Right atrium auricular region (tissue), 2 donors: ENCODE measurements at regions not wholly inside any gene's neighbourhood (a gene's known extent, or its start where the extent isn't known, plus 50 kb on each side); places are given as distances from the start of the nearest gene placed in this dataset.

ENCODE experiments used
- DNase-seq: peaks from one replicate; pipeline ENCODE4 v3.0.0-alpha.2; 2019; ENCODE audit warnings: low spot score
- H3K27ac ChIP-seq, 2 donors: fragments of 200-600 bp; sonication (generic); 1 replicate in 1 of 2; 2 replicates in 1 of 2; pipeline ENCODE4 v1.5.1; 2016 to 2019
- H3K27me3 ChIP-seq, 2 donors: fragments of 200-600 bp; sonication (generic); one replicate each; pipeline versions ENCODE4 v1.5.1 to v1.6.0; 2017 to 2019
- H3K36me3 ChIP-seq: fragments of 200-600 bp; sonication (generic); one replicate; pipeline ENCODE4 v1.5.1; 2016
- H3K4me1 ChIP-seq, 2 donors: fragments of 200-600 bp; sonication (generic); one replicate each; pipeline versions ENCODE4 v1.5.1 to v1.6.0; 2017 to 2019
- H3K4me3 ChIP-seq, 2 donors: fragments of 200-600 bp; sonication (generic); 1 replicate in 1 of 2; 2 replicates in 1 of 2; pipeline ENCODE4 v1.5.1; 2017 to 2019; ENCODE audit warnings: mild to moderate bottlenecking in 1 of 2, moderate library complexity in 1 of 2
- H3K9me3 ChIP-seq, 2 donors: fragments of 200-600 bp; sonication (generic); one replicate each; pipeline ENCODE4 v1.5.1; 2019
- TF ChIP-seq, protein P1 (sequence below), 2 donors: fragments of 200-600 bp; sonication (generic); IDR thresholded peaks; one replicate each; pipeline ENCODE4 v1.5.1; 2019; ENCODE audit warnings: antibody characterized with exemption in 2 of 2

DNA sequence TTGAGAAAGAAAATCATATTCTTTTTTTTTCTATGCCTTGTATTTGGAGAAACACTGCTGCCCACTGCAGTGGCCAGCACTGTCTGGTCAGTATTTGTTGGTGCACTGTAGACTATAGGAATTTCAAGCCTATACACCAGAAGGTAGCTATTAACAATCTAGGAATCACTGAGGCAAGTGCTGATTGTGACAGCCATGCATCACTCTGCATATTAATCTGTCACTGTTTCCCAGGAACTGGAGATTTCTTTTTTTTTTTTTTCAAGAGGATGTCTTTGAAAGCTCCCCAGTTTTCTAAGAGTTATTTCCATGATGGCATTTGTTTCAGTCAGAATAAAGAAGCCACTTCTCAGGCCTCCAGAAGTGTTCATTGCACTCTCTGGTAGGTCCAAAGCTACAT, 737.8 kb upstream of the PTBP2 start:
- TF ChIP-seq, protein P1, sequence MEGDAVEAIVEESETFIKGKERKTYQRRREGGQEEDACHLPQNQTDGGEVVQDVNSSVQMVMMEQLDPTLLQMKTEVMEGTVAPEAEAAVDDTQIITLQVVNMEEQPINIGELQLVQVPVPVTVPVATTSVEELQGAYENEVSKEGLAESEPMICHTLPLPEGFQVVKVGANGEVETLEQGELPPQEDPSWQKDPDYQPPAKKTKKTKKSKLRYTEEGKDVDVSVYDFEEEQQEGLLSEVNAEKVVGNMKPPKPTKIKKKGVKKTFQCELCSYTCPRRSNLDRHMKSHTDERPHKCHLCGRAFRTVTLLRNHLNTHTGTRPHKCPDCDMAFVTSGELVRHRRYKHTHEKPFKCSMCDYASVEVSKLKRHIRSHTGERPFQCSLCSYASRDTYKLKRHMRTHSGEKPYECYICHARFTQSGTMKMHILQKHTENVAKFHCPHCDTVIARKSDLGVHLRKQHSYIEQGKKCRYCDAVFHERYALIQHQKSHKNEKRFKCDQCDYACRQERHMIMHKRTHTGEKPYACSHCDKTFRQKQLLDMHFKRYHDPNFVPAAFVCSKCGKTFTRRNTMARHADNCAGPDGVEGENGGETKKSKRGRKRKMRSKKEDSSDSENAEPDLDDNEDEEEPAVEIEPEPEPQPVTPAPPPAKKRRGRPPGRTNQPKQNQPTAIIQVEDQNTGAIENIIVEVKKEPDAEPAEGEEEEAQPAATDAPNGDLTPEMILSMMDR (IDR thresholded peaks at IDR 0.05): no peak
- Histone ChIP-seq H3K27me3 (no peaks in the 10 kb centered on the region), H3K4me1 (no peaks in the 10 kb centered on the region), H3K36me3 (no peaks in the 10 kb centered on the region), H3K4me3 (no peak overlapping the region), H3K9me3 (no peaks in the 10 kb centered on the region), H3K27ac (no peak overlapping the region)
- no peak for DNase-seq

DNA sequence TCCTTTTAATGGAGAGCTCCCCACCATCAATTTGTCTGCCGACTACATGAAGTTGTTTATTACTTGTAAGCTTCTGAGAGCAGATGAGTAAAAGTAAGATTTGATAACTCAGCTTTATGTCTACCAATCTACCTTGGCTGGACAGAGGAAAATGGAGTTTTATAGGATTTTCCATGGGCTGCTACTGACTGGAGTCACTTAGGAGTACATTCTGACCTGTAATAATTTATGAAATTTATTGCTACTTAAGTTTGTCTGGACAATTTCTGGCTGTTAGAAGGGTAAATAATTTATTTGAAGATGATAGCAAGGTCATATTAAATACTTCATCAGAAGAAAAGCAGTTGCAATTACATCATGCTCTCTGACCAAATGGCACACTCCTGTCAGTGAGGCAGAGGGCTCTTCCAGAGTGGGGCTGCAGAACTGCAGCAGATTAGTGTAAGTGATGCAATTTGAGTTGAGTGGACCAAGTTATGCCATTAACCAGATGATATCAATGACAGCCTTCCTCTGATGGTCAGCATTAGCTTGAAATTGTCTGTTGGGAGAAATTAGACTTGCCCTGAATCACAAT, 736.7 kb upstream of the PTBP2 start:
- H3K27me3 ChIP-seq: no peaks in the 10 kb centered on the region
- no peak overlapping the region for H3K27ac ChIP-seq
- no peaks in the 10 kb centered on the region for H3K4me1 ChIP-seq
- no peak overlapping the region for H3K4me3 ChIP-seq
- no peaks in the 10 kb centered on the region for H3K9me3 ChIP-seq
- no peak for DNase-seq
- H3K36me3 ChIP-seq: no peaks in the 10 kb centered on the region
- TF ChIP-seq, protein P1 (IDR thresholded peaks at IDR 0.05): no peak

DNA sequence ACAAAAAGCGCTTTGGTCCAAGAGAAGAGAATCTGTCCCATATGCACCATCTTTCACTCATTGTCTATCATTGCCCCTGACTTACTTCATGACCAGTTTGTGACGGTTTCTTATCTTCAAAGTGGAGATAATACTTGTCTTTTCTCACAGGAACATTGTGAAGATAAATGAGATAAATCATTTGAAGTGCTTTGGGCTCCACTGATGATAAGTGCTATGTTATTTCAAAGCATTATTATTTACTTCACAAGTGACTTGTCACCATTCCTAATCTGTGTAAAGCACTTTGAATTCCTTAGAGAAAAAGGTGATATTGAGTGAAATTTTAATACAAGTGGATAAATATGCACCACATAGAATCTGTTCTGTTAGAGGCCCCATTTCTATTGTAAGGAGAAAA, 731.6 kb upstream of the PTBP2 start:
- TF ChIP-seq, protein P1 (IDR thresholded peaks at IDR 0.05): no peak
- Histone ChIP-seq H3K27me3 (no peaks in the 10 kb centered on the region), H3K4me3 (no peak overlapping the region), H3K4me1 (no peaks in the 10 kb centered on the region), H3K36me3 (no peaks in the 10 kb centered on the region), H3K27ac (no peak overlapping the region), H3K9me3 (no peaks in the 10 kb centered on the region)
- DNase-seq: no peak

DNA sequence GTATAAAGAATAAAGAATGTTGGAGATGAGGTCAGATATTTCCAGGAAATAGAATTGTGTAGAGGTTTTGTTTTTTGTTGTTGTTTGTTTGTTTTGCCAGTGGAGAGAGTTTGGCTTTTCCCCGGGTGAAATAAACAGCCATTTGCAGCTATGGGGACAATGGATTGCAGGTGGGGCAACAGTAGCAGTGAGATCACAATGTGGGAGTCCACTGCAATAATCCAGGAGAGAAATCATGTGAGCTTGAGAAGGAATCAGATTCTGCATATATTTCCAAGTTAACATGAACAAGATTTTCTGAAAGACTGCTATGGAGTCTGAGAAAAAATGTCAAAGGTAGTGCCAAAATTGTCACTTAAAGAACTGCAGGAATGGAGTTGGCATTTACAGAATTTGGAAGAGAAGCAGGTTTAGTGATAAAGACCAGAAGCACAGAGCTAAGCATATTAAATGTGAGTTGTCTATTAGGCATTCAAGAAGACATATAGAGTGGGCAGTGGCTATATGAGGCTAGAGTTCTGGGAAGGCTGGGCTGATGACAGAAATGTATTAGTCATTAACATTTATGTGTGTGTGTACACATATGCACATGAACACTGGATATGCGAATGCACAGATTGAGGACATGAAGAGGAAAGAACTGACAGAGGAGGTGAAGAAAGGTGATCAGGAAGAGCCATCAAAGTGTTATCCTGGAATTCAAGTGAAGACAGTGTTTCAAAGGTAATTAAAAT, 729.6 kb upstream of the PTBP2 start:
- no peaks in the 10 kb centered on the region for H3K4me1 ChIP-seq
- H3K36me3 ChIP-seq: no peaks in the 10 kb centered on the region

DNA sequence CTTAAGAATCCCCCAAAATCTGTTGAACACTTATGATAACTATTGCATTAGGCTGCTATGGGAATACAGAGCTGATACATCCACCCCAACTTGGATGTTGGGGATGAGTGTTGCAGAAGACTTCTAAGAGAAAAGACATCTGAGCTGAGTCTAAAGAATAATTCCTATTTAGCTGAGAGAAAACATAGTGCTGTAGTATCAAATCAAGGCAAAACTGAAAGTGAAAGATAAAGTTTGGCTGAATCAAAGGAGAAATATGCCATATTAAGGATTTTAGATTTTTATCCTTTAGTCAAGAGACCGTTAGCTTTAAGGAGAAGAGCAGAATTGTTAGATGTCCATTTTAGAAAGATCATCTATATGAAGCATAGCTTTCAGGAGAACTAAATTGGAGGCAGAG, 726.9 kb upstream of the PTBP2 start:
- DNase-seq: no peak
- Histone ChIP-seq H3K9me3 (no peaks in the 10 kb centered on the region), H3K4me3 (no peak overlapping the region)

More for the DNA sequence above, 729.6 kb upstream of the PTBP2 start:
- Histone ChIP-seq H3K27me3 (no peaks in the 10 kb centered on the region), H3K4me3 (no peak overlapping the region), H3K27ac (no peak overlapping the region), H3K9me3 (no peaks in the 10 kb centered on the region)
- TF ChIP-seq, protein P1 (IDR thresholded peaks at IDR 0.05): no peak
- DNase-seq: no peak

More for the DNA sequence above, 726.9 kb upstream of the PTBP2 start:
- no peaks in the 10 kb centered on the region for H3K27me3 ChIP-seq
- TF ChIP-seq, protein P1 (IDR thresholded peaks at IDR 0.05): no peak
- no peaks in the 10 kb centered on the region for H3K36me3 ChIP-seq
- H3K27ac ChIP-seq: no peak overlapping the region
- no peaks in the 10 kb centered on the region for H3K4me1 ChIP-seq
